ENCODE measurements at regions not wholly inside any gene's neighbourhood (a gene's known extent, or its start where the extent isn't known, plus 50 kb on each side); places are given as distances from the start of the nearest gene placed in this dataset.

GRCh38 chr1:106456832-106457231, 599.6 kb upstream of the PRMT6 start:
- no peak for TF ChIP-seq CTCF (IDR thresholded peaks at IDR 0.05)
- TF ChIP-seq ZFX (IDR thresholded peaks at IDR 0.05; ENCODE audit: borderline replicate concordance) = no peak
